ACHN (cell line): ENCODE measurements at regions not wholly inside any gene's neighbourhood (a gene's known extent, or its start where the extent isn't known, plus 50 kb on each side); places are given as distances from the start of the nearest gene placed in this dataset.
"Not testable (repeated sequence)": the region's sequence is repeated elsewhere in the genome, so short reads cannot be mapped to it uniquely, and the experiment has no call there.

Source experiments
- DNase-seq: peaks from one replicate; pipeline ENCODE4 v3.0.0-alpha.2; 2015
- in situ Hi-C: cut with HindIII; loops from 2 replicates; pipeline ENCODE4 v1.10.0; 2017; ENCODE audit warnings: low sequenced_read_pairs, low pct_ligation_motif_present, low pct_unique_long_range_greater_than_20kb

DNA sequence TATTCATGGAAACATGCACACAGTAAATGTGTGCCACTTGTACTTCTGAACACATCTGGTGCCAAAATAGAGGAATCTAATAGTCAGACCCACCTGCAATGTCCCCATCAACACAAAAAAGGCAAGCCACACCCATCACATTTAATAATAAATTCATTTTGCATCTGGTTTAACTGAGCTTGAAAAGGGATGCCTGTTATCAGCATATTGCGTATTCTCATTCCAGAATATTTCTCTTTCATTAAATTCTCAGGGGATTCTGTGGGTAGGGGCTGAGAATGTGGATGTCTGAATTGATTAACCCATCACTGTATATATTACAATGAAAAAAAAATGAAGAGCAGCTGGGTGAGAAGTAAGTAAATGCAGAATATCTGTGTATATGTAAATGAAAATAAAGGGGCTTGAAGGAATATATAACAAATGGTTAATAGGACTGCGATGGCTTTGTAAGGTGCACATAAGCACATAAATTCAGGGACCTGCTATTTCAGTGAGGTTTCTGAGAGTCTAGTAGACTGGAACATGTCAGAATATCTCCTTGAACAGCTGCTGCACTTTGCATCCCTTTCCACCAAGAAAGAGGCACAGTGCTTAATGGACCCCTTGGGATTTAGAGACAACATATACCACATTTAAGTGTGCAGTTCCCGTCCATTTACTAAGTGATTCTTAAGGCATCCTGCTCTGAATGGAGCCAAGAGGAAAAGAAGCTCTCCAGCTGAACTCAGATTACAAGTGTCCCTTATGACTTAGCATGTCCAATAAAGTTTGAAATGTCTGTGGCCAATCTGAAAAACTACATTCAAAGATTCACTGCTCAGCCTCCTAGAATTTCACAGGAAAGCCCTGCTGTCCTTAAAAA lies 104.1 kb upstream of the NIPBL start:
- no peak for DNase-seq
- in situ Hi-C loops: no loop called here

DNA sequence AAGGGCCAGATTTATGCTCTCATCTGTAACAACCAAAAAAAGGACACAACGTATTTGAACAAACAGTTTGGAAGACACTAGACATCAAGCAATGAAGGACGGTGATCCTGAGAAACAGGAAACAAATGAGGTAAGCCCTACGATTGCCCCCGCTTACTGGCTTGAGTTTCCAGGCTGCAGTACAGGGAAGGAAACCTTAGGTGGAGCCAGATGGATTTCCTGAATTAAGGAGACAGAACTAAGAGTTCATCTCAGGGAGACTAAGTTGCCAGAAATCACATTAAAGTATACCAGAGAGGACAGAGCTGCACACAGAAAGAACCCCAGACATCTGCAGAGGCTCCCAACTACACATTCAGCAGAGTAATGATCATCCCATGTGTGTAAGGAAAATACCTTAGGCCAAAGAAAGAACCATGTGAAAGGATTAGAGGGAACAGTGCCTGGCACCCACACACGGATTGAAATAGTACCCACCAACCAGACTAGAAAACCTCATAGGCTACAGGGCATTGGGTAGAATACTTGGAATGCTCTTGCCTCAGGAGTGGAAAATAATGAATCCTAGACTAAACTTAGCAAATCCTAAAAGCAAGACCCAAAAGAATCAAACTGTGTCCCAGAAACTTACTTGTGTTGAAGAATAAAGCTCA lies 99.3 kb upstream of the NIPBL start:
- in situ Hi-C loops: no loop called here
- DNase-seq: peak; percentile 28

DNA sequence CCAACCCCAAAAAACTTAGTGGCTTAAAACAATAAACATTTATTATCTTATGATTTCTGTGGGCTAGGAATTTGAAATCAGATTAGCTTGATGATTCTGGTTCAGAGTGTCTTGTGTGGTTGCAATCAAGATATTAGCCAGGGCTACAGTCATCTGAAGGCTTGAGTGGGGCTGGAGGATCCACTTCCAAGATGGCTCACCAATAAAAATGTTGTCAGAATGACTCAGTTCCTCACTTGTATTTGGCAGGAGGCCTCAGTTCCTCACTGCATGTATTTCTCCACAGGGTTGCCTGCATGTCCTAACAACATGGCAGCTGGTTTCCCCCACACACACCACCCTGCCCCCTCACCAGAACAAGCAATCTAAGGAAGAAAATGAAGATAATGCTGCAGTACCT lies 98.2 kb upstream of the NIPBL start:
- DNase-seq: no peak
- in situ Hi-C loops: no loop called here

DNA sequence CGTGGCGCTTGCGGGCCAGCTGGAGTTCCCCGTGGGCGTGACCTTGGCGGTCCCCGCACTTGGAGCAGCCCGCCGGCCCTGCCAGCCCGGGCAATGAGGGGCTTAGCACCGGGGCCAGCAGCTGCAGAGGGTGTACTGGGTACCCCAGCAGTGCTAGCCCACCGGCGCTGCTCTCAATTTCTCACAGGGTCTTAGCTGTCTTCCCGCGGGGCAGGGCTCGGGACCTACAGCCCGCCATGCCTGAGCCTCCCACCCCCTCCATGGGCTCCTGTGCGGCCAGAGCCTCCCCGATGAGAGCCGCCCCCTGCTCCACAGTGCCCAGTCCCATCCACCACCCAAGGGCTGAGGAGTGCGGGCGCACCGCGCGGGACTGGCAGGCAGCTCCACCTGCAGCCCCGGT lies 94.0 kb upstream of the NIPBL start:
- in situ Hi-C loops, DNase-seq: not testable (repeated sequence)

DNA sequence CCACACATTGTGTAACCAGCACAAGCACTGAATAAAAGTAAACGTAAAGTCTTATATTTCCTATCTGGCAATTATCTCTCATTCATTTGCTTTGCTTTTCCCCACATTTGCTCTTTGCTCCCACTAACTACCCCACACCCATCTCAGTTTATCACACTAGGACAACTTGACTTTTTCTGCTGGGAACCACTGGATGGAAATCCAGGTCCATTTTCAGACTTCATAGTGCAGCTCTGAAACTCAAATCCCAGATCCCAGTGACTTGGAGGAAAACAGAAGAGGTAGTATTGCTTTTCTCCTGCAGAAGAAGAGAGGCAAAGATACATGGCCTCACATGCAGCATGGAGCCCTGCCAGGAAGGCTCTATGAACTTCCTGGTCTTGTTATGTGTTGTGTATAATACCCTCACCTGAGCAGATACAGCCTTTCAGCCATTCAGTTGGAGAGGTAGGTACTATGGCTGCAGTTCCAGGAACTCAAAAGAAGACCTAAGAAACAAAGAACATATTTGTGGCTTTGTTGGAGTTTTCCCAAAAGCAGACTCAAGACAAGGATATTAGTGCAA lies 90.0 kb upstream of the NIPBL start:
- DNase-seq: no peak
- in situ Hi-C loops: no loop called here

DNA sequence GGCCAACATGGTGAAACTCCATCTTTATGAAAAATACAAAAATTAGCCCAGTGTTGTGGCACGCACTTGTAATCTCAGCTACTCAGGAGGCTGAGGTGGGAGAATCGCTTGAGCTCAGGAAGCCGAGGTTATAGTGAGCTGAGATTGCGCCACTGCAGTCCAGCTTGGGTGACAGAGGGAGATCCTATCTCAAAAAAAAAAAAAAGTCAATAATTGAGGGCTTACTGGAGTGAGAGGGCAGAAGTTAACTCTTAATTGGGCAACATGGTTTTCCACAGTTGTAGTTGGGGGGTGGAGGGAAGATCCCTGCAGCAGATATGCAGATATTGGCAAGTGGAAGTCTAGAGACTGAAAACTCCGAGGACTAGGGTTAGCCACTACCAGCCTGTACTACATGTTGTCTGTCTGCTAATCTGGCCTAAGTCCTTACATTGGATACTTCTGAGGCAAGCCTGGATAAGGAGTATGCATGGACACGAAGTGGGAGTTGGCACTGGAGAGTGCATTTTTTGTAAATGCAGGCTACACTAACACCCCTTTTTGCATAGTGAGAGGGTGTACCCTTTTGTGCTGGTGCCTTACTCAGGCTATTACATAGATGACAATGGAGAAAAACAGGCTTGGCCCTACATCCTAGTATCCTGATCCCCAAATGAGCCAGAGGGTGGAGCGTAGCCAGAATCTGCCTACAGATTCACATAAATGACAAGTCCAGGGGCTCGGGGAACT lies 89.0 kb upstream of the NIPBL start:
- DNase-seq: no peak
- in situ Hi-C loops: no loop called here

DNA sequence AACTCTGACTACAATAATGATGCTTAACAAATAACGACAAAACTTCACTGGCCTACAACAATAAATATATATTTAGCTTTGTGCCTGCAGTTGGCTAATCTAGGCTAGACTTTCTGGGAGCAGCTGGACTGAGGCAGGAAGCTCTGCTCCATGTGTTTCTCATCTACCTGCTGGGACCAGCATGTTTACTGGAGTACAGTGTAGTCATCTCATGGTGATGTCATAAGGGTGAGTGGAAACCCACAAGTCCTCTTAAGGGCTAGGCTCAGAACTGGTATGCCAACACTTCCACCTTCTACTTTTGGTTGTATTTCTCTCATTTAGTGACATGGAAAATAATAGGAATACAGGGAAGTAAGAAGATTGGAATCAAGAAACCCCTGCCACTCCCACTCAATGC lies 85.7 kb upstream of the NIPBL start:
- no peak for DNase-seq
- in situ Hi-C loops: no loop called here

DNA sequence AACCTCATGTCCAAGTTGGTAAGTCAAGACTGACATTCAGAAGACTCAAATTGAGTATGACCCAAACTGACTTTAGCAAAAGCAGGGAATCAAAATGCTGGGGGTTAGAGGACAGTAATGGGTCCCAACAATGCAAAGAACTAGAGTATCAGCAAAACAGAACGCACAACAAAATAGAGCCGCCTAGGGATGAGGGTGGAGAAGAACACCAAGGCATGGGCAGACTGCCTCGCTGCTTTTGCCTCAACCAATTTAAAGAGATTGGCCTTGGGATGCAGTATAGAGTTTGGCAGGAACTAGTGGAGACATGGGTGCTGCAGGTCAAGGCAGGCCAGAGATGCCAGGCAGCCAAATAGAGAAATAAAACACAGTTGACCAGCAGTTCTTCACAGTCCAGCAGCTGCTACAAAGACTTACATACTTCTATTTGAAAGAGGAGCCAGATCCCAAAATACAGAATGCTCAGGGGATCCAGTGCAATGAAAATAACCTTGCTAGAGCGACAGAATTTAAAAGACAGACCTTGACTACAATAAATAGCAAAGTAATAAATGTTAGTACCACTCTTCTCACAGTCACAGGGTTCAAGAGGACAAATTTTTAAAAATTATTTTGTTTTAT lies 83.9 kb upstream of the NIPBL start:
- no peak for DNase-seq
- in situ Hi-C loops: no loop called here

DNA sequence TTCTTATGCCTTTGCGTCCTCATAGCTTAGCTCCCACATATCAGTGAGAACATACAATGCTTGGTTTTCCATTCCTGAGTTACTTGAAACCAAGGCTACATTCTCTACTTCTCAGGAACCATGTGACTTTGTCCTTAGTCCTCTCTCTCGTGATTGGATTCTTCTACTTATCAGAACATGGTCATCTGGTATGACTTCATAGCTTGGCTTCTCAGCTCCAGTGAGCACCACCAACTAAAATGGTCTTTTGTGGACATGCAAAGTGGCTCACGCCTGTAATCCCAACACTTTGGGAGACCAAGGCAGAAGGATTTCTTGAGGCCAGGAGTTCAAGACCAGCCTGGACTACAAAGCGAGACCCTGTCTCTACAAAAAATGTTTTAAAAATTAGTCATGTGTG lies 81.2 kb upstream of the NIPBL start:
- in situ Hi-C loops: no loop called here
- no peak for DNase-seq

DNA sequence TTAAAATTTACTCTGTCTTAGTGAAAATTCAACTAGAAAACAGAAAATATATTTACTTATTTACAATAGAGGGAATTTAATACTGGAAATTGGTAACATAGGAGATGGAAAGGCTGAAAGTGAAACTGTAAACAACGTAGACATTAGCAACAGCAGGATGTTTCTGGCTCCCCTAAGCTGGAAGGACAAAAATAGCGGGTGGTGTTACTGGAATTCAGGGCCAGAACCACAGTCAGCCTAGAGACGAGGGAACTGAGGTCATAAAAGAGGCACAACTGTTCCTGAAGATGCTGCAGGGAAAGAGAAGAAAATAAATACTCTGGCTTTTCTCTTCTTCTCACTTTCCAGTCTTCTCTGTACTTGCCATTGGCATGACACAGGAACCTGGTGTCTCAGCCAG lies 80.4 kb upstream of the NIPBL start:
- in situ Hi-C loops: no loop called here
- no peak for DNase-seq

DNA sequence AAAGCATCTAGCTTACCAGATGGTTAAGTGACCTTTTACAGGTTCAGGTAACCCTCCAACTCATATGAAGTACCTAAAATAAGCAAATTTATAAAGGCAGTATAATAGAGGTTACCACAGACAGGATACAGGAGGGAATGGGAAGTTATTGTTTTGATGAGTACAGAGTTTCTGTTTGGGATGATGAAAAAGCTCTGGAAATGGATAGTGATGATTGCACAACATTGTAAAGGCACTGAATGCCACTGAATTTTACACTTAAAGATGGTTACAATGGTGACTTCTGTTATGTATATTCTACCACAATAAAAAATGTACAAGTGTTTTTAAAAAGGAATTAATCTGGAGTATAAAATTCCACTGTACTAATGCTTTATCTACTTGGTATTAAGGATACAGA lies 75.0 kb upstream of the NIPBL start:
- no peak for DNase-seq
- in situ Hi-C loops: no loop called here

DNA sequence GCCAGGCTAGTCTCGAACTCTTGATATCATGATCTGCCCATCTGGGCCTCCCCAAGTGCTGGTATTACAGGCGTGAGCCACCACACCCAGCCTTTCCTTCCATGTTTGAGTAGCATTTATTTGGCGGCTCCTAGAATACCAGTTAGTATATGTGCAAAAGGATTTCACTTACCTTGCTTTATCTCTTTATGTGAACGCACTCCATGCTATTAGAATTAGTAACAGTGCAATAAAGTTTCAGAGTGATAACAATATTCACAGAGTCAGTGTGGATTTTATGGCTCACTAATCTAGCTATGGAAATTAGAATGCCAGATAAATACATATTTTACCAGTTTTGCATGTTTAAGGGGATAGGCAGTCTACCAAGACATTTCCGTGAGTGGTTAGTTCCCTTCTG lies 74.4 kb upstream of the NIPBL start:
- DNase-seq: no peak
- in situ Hi-C loops: no loop called here

DNA sequence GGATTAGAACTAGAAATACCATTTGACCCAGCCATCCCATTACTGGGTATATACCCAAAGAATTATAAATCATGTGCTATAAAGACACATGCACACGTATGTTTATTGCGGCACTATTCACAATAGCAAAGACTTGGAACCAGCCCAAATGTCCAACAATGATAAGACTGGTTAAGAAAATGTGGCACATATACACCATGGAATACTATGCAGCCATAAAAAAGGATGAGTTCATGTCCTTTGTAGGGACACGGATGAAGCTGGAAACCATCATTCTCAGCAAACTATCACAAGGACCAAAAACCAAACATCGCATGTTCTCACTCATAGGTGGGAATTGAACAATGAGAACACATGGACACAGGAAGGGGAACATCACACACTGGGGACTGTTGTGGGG lies 63.3 kb upstream of the NIPBL start:
- DNase-seq, in situ Hi-C loops: not testable (repeated sequence)

DNA sequence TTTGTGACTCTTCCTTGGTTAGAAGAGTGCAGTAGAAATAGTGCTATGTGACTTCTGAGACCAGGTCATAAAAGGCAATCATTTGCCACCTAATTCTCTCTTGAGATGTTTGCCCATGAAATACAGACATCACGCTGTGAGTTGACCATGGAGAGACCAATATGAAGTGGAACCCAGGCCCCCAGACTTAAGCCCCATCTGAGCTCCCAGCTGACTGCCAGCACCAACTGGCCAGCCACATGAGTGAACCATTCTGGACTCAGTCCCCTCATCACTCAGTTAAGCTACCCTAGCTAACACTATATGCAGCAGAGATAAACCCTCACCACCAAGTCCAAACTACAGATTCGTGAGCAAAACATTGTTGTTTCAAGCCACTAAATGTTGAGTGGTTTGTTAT lies 60.7 kb upstream of the NIPBL start:
- in situ Hi-C loops: no loop called here
- DNase-seq: no peak

DNA sequence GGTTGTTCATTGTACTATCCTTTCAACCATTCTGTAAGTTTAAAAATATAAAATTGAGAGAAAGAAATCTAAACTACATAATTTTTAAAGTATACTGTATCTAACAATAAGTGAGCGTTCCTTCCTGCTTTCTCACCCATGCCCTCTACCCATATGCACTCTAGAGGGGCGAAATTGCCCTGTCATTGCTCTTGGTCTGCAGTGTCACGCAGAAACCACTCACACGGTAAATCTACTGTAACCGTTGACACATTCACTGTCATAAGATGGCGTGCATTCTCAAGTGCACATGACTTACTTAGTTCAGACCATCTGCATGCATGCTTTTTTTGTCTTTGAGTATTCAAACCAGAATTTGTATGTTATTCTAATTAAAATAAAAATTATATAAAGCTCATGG lies 55.7 kb upstream of the NIPBL start:
- no peak for DNase-seq
- in situ Hi-C loops: no loop called here

DNA sequence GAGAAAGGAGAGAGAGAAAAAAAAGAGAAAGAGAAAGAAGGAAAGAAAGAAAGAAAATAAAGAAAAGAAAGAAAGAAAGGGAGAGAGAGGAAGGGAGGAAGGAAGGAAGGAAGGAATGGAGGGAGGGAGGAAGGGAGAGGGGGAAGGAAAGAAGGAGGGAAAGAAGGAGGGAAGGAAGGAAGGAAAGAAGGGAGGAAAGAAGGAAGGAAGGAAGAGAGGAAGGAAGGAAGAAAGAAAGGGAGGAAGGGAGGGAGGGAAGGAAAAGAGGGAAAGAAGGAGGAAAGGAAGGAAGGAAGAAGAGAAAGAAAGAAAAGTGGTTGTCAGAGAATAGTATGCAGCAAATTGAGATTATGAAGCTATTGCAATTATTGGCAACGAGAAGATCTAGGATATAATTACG lies 49.9 kb upstream of the NIPBL start:
- in situ Hi-C loops: no loop called here
- DNase-seq: no peak
